Prostate gland (tissue), 2 donors: ENCODE measurements at regions not wholly inside any gene's neighbourhood (a gene's known extent, or its start where the extent isn't known, plus 50 kb on each side); places are given as distances from the start of the nearest gene placed in this dataset.

Experiments
- POLR2A ChIP-seq: fragments of 450-650 bp; IDR thresholded peaks from one replicate; pipeline ENCODE4 v1.6.1; 2016; ENCODE audit warnings: antibody characterized with exemption, mild to moderate bottlenecking
- POLR2AphosphoS5 ChIP-seq: sonication (generic); formaldehyde crosslinking; IDR thresholded peaks from one replicate; pipeline ENCODE4 v1.6.1; 2017; ENCODE audit warnings: antibody characterized with exemption
- TF ChIP-seq, protein P1 (sequence below), 4 experiments: fragments of 200-600 bp in 2 of 4; fragments of 450-650 bp in 2 of 4; sonication (generic) in 2 of 4; IDR thresholded peaks; 1 replicate in 3 of 4; 2 replicates in 1 of 4; pipeline ENCODE4 v1.5.1; 2016 to 2019; ENCODE audit warnings: antibody characterized with exemption in 4 of 4, mild to moderate bottlenecking in 2 of 4, moderate library complexity in 2 of 4

DNA sequence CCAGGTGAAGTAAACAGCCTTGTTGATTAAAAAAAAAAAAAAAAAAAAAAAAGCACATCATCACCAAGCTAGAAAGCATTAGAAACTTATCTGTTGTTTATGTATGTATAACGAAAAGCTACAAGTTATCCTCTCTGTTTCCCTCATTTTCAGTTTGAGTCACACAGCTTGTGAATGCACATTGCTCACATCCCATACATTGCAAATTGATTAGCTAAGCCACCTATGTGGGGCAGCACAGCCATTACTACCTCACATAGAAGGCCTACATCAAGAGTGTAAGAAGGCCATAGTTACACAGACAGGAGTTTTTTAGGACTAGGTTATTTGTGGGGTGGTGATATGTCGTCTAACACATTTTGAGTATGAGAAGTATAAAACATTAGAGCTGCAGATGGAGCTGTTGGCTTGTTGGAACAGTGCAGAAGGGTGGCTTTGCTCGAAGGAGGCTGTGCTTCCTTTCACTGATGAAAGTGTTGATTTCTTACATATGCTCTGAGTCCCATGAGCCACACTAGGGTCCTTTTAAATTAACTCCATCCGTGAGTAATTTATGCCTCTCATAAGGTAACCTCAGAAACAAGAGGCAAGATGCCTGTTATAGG, 431.6 kb downstream of the GABRG1 start:
- TF ChIP-seq POLR2AphosphoS5 (no peak), POLR2A (no peak)
- TF ChIP-seq, protein P1, sequence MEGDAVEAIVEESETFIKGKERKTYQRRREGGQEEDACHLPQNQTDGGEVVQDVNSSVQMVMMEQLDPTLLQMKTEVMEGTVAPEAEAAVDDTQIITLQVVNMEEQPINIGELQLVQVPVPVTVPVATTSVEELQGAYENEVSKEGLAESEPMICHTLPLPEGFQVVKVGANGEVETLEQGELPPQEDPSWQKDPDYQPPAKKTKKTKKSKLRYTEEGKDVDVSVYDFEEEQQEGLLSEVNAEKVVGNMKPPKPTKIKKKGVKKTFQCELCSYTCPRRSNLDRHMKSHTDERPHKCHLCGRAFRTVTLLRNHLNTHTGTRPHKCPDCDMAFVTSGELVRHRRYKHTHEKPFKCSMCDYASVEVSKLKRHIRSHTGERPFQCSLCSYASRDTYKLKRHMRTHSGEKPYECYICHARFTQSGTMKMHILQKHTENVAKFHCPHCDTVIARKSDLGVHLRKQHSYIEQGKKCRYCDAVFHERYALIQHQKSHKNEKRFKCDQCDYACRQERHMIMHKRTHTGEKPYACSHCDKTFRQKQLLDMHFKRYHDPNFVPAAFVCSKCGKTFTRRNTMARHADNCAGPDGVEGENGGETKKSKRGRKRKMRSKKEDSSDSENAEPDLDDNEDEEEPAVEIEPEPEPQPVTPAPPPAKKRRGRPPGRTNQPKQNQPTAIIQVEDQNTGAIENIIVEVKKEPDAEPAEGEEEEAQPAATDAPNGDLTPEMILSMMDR (IDR thresholded peaks at IDR 0.05), result no peak
